GM20000 (cell line): ENCODE measurements at regions not wholly inside any gene's neighbourhood (a gene's known extent, or its start where the extent isn't known, plus 50 kb on each side); places are given as distances from the start of the nearest gene placed in this dataset.

Experiments
- DNase-seq: peaks from one replicate; pipeline ENCODE4 v3.0.0; 2012; ENCODE audit warnings: low spot score
- CTCF ChIP-seq: IDR thresholded peaks from 2 replicates; pipeline ENCODE4 v1.5.1; 2012; ENCODE audit warnings: mild to moderate bottlenecking, control low read depth; ENCODE audit errors: extremely low read depth, missing control alignments

- no peak for TF ChIP-seq CTCF
- DNase-seq, result no peak
Observed at GRCh38 chr11:112724496-112724790, 236.8 kb upstream of the NCAM1 start.

DNA sequence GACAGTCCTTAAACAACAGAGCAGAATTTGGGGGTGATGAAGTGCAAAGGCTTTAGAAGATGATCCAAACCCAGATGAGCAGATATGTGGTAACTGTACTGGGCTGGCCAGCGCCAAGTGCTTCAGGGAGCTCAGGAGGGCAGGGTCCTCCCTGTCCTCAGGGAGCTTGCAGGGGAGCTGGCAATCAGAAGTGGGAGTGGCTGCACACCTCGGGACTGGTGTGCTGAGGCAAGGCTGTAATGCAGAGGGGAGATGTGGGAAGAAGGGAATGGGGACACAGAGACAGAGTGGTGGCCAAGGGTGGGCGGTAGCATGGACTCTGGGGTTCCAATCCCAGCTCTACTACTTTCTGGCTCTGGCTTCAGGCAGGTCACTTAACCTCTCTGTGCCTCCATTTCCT lies 235.6 kb upstream of the NCAM1 start:
- TF ChIP-seq CTCF, result no peak
- DNase-seq, result no peak

- no peak for DNase-seq
- TF ChIP-seq CTCF, result no peak
Observed at GRCh38 chr11:112727341-112727841, 233.8 kb upstream of the NCAM1 start.

GRCh38 chr11:112728288-112728687 lies 232.9 kb upstream of the NCAM1 start:
- no peak for TF ChIP-seq CTCF
- no peak for DNase-seq

DNA sequence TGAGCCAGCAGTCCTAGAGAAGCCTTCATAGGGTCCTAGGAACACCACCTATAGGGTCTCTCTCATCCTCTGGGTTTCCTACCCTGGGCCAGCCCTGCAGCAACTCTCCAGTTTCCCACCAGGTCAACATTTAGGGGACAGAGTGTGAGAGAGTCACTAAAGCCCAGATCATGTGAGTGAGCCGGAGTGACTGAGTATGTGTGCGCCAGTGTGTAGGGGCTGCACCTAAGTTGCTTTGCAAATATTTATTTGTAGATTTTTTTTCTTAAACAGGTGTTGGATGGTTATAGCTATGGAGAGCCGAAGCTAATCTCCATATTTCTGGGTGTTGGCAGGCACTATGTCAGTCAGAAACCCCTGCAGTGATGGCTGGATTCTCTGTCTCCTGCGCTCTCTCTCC lies 232.5 kb upstream of the NCAM1 start:
- no peak for TF ChIP-seq CTCF
- DNase-seq, result no peak

GRCh38 chr11:112730591-112730990 lies 230.6 kb upstream of the NCAM1 start:
- DNase-seq, result no peak
- no peak for TF ChIP-seq CTCF

GRCh38 chr11:112731538-112731937 lies 229.7 kb upstream of the NCAM1 start:
- DNase-seq, result no peak

More at GRCh38 chr11:112731538-112731937, 229.7 kb upstream of the NCAM1 start:
- TF ChIP-seq CTCF, result no peak
